Left lung (tissue), 4 donors: ENCODE measurements at regions not wholly inside any gene's neighbourhood (a gene's known extent, or its start where the extent isn't known, plus 50 kb on each side); places are given as distances from the start of the nearest gene placed in this dataset.
"Not testable (repeated sequence)": the region's sequence is repeated elsewhere in the genome, so short reads cannot be mapped to it uniquely, and the experiment has no call there.

Experiments used
- ATAC-seq: fragments of 200-7000 bp; cut with Tn5 transposase; one replicate; pipeline ENCODE4 v1.9.1; 2020; ENCODE audit warnings: moderate library complexity
- DNase-seq, 4 donors: peaks; one replicate each; pipeline ENCODE4 v3.0.0-alpha.2; 2013 to 2020
- H3K27ac ChIP-seq, 2 donors: fragments of 200-600 bp; sonication (generic) in 1 of 2; one replicate each; pipeline versions ENCODE4 v1.5.0 to v1.8.0; 2020 to 2021
- H3K27me3 ChIP-seq, 2 donors: fragments of 200-600 bp; sonication (generic) in 1 of 2; one replicate each; pipeline versions ENCODE4 v1.5.0 to v1.8.0; 2020 to 2021
- H3K36me3 ChIP-seq, 2 donors: fragments of 200-600 bp; sonication (generic) in 1 of 2; one replicate each; pipeline versions ENCODE4 v1.5.0 to v1.8.0; 2020 to 2021
- H3K4me1 ChIP-seq, 2 donors: fragments of 200-600 bp; one replicate each; pipeline ENCODE4 v1.8.0; 2021
- H3K4me3 ChIP-seq, 2 donors: fragments of 200-600 bp; sonication (generic) in 1 of 2; one replicate each; pipeline versions ENCODE4 v1.5.0 to v1.8.0; 2020 to 2021; ENCODE audit warnings: mild to moderate bottlenecking in 1 of 2
- H3K9me3 ChIP-seq, 2 donors: fragments of 200-600 bp; sonication (generic) in 1 of 2; one replicate each; pipeline versions ENCODE4 v1.5.0 to v1.8.0; 2020 to 2021
- CTCF ChIP-seq, 2 donors: fragments of 200-600 bp; sonication (generic) in 1 of 2; IDR thresholded peaks; one replicate each; pipeline versions ENCODE4 v1.5.0 to v1.8.0; 2021; ENCODE audit warnings: antibody characterized with exemption in 2 of 2
- intact Hi-C, 2 donors: fragments of 100-400 bp; cut with DNase I; formaldehyde crosslinking; loops; one replicate each; pipeline versions ENCODE4 v1.11.2 to v1.14.2; 2022
- donor health status: DM: no; HTN: yes; CAD: no.
- donor health status: DM: no; HTN: no; CAD: no.

- H3K27me3 ChIP-seq, result no peaks in the 10 kb centered on the region
- no peaks in the 10 kb centered on the region for H3K4me1 ChIP-seq
- no peak overlapping the region for H3K4me3 ChIP-seq
- H3K36me3 ChIP-seq, result no peaks in the 10 kb centered on the region
- DNase-seq (no peak), ATAC-seq (no peak)
- H3K27ac ChIP-seq, result no peak overlapping the region
- intact Hi-C loops, result no loop called here
- peaks cover 0 to 17% of the 10 kb centered on the region in 2 donors for H3K9me3 ChIP-seq
- no peak for TF ChIP-seq CTCF (IDR thresholded peaks at IDR 0.05)
These were observed 125.2 kb downstream of the AREG start for GRCh38 chr4:74570095-74570494.

GRCh38 chr4:74578329-74578728 lies 133.4 kb downstream of the AREG start:
- no peak for ATAC-seq
- Histone ChIP-seq H3K4me3 (no peak overlapping the region), H3K27ac (no peak overlapping the region), H3K9me3 (no peaks in the 10 kb centered on the region), H3K36me3 (no peaks in the 10 kb centered on the region), H3K27me3 (no peaks in the 10 kb centered on the region), H3K4me1 (no peaks in the 10 kb centered on the region)
- no peak for DNase-seq
- intact Hi-C loops, result no loop called here
- TF ChIP-seq CTCF (IDR thresholded peaks at IDR 0.05), result no peak

DNA sequence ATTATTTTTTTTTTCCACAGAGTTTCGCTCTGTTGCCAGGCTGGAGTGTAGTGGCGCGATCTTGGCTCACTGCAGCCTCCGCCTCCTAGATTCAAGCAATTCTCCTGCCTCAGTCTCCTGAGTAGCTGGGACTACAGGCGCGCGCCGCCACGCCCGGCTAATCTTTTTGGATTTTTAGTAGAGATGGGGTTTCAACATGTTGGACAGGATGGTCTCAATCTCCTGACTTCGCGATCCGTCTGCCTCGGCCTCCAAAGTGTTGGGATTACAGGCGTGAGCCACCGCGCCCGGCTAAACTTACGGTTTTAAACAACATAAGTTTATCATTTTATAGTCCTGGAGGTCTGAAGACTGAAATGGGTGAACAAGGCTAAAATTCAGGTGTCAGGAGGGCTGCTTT lies 133.9 kb downstream of the AREG start:
- H3K4me3 ChIP-seq, result not testable (repeated sequence)

GRCh38 chr4:74583089-74583700 lies 138.3 kb downstream of the AREG start:
- Histone ChIP-seq H3K9me3 (no peaks in the 10 kb centered on the region), H3K27me3 (no peaks in the 10 kb centered on the region), H3K4me1 (no peaks in the 10 kb centered on the region), H3K36me3 (no peaks in the 10 kb centered on the region), H3K4me3 (no peak overlapping the region), H3K27ac (peak overlapping the region in 1 of 2 donors; percentile 23)
- intact Hi-C loops, result no loop called here
- ATAC-seq (peak; percentile 77), DNase-seq (no peak)
- TF ChIP-seq CTCF (IDR thresholded peaks at IDR 0.05), result no peak

More for the DNA sequence above, 133.9 kb downstream of the AREG start:
- H3K27me3 ChIP-seq, intact Hi-C loops, H3K36me3 ChIP-seq, ATAC-seq, H3K4me1 ChIP-seq, H3K27ac ChIP-seq, H3K9me3 ChIP-seq: not testable (repeated sequence)
- peak in 1 of 4 donors; percentile 55 for DNase-seq

- TF ChIP-seq CTCF (IDR thresholded peaks at IDR 0.05), result no peak
- Histone ChIP-seq H3K4me1 (no peaks in the 10 kb centered on the region), H3K27me3 (no peaks in the 10 kb centered on the region), H3K9me3 (no peaks in the 10 kb centered on the region), H3K36me3 (no peaks in the 10 kb centered on the region), H3K4me3 (no peak overlapping the region), H3K27ac (peak overlapping the region in 1 of 2 donors; percentile 23)
- peak in 1 of 4 donors; percentile 4 for DNase-seq
- intact Hi-C loops, result no loop called here
- ATAC-seq, result peak; percentile 47
These were observed 138.8 kb downstream of the AREG start for GRCh38 chr4:74583757-74584156.

DNA sequence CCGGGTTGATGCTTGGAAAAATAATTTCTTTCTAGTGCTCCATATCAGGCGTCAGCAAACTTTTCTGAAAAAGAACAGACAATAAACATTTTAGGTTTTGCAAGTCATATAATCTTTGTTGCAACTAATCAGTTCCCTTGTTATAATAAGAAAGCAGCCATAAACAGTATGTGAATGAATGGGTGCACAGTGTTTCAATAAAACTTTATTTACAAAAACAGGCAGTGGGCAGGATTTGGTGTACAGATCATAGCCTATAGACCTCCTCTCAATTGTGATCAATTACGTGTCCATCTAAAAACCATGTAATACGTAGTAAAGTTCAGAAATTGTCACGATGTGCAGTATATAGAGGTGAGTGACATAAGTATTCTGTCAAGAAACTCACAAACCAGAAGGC lies 143.4 kb downstream of the AREG start:
- H3K4me1 ChIP-seq, result no peaks in the 10 kb centered on the region
- no peak for DNase-seq
- H3K9me3 ChIP-seq, result no peaks in the 10 kb centered on the region
- no peak overlapping the region for H3K4me3 ChIP-seq
- H3K27me3 ChIP-seq, result no peaks in the 10 kb centered on the region
- intact Hi-C loops, result no loop called here
- TF ChIP-seq CTCF (IDR thresholded peaks at IDR 0.05), result no peak
- no peak for ATAC-seq
- H3K36me3 ChIP-seq, result no peaks in the 10 kb centered on the region
- H3K27ac ChIP-seq, result no peak overlapping the region
